EL (cell line): ENCODE measurements at regions not wholly inside any gene's neighbourhood (a gene's known extent, or its start where the extent isn't known, plus 50 kb on each side); places are given as distances from the start of the nearest gene placed in this dataset.
"Not testable (repeated sequence)": the region's sequence is repeated elsewhere in the genome, so short reads cannot be mapped to it uniquely, and the experiment has no call there.

Experiments used
- DNase-seq: peaks from one replicate; pipeline ENCODE4 v3.0.0-alpha.2; 2016

GRCh38 chr5:4022056-4022670, 426.5 kb downstream of the IRX1 start:
- no peak for DNase-seq

GRCh38 chr5:4023091-4023752, 427.6 kb downstream of the IRX1 start:
- no peak for DNase-seq

- DNase-seq = no peak
These were observed 428.2 kb downstream of the IRX1 start for GRCh38 chr5:4023753-4024335.

- DNase-seq = no peak
These were observed 431.6 kb downstream of the IRX1 start for GRCh38 chr5:4027088-4027734.

GRCh38 chr5:4028384-4028783, 432.8 kb downstream of the IRX1 start:
- DNase-seq = no peak

GRCh38 chr5:4033546-4033945, 437.9 kb downstream of the IRX1 start:
- DNase-seq = not testable (repeated sequence)

GRCh38 chr5:4036861-4037260, 441.2 kb downstream of the IRX1 start:
- no peak for DNase-seq

- DNase-seq = no peak
These were observed 443.4 kb downstream of the IRX1 start for GRCh38 chr5:4038994-4039393.

- no peak for DNase-seq
These were observed 446.7 kb downstream of the IRX1 start for GRCh38 chr5:4042311-4042710.

GRCh38 chr5:4043135-4043534, 447.5 kb downstream of the IRX1 start:
- no peak for DNase-seq

- no peak for DNase-seq
These were observed 449.2 kb downstream of the IRX1 start for GRCh38 chr5:4044881-4045280.

- DNase-seq = no peak
These were observed 452.8 kb downstream of the IRX1 start for GRCh38 chr5:4048398-4048797.

- no peak for DNase-seq
These were observed 454.6 kb downstream of the IRX1 start for GRCh38 chr5:4050203-4050602.

GRCh38 chr5:4053136-4053535, 457.5 kb downstream of the IRX1 start:
- DNase-seq = no peak

- DNase-seq = no peak
These were observed 458.5 kb downstream of the IRX1 start for GRCh38 chr5:4054092-4054491.

- no peak for DNase-seq
These were observed 463.3 kb downstream of the IRX1 start for GRCh38 chr5:4058899-4059298.

- DNase-seq = no peak
These were observed 470.1 kb downstream of the IRX1 start for GRCh38 chr5:4065472-4066320.

- no peak for DNase-seq
These were observed 472.5 kb downstream of the IRX1 start for GRCh38 chr5:4068171-4068570.

GRCh38 chr5:4078544-4078943, 482.9 kb downstream of the IRX1 start:
- no peak for DNase-seq

GRCh38 chr5:4079831-4080230, 484.2 kb downstream of the IRX1 start:
- DNase-seq = no peak

GRCh38 chr5:4080370-4080769, 484.7 kb downstream of the IRX1 start:
- no peak for DNase-seq

GRCh38 chr5:4081059-4081458, 485.4 kb downstream of the IRX1 start:
- no peak for DNase-seq

GRCh38 chr5:4081466-4081865, 485.8 kb downstream of the IRX1 start:
- DNase-seq = no peak
